Keratinocyte (primary cell): ENCODE measurements at regions not wholly inside any gene's neighbourhood (a gene's known extent, or its start where the extent isn't known, plus 50 kb on each side); places are given as distances from the start of the nearest gene placed in this dataset.

Source experiments
- DNase-seq: peaks from one replicate; pipeline ENCODE4 v3.0.0-alpha.2; 2011; ENCODE audit warnings: low read depth, missing footprints, low spot score
- FAIRE-seq: peaks from 2 replicates; lab custom pipeline; 2011; peaks lifted over from hg19 to GRCh38; lab: Jason Lieb, UNC
- H2AFZ ChIP-seq: 2 replicates; pipeline ENCODE4 v1.6.0; 2012; ENCODE audit warnings: low read length, control low read depth, inconsistent platforms; ENCODE audit not compliant: control insufficient read depth
- H3K27ac ChIP-seq: 2 replicates; pipeline ENCODE4 v1.5.1; 2011; ENCODE audit warnings: low read length; ENCODE audit not compliant: control insufficient read depth, insufficient read depth
- H3K27me3 ChIP-seq: 3 replicates; pipeline ENCODE4 v1.6.0; 2011; ENCODE audit warnings: low read length; ENCODE audit not compliant: control insufficient read depth, insufficient read depth; ENCODE audit errors: extremely low read depth
- H3K36me3 ChIP-seq, 2 experiments: 2 replicates in 1 of 2; 3 replicates in 1 of 2; pipeline ENCODE4 v1.5.1; 2011; ENCODE audit warnings: low read length in 2 of 2, mild to moderate bottlenecking in 1 of 2; ENCODE audit not compliant: control insufficient read depth in 2 of 2, insufficient read depth in 2 of 2; ENCODE audit errors: extremely low read depth in 1 of 2
- H3K4me1 ChIP-seq: 3 replicates; pipeline ENCODE4 v1.5.1; 2011; ENCODE audit warnings: low read length; ENCODE audit not compliant: control insufficient read depth, insufficient read depth; ENCODE audit errors: extremely low read depth
- H3K4me2 ChIP-seq: 3 replicates; pipeline ENCODE4 v1.6.0; 2011; ENCODE audit warnings: low read depth, low read length; ENCODE audit not compliant: control insufficient read depth, insufficient read depth; ENCODE audit errors: extremely low read depth
- H3K4me3 ChIP-seq, 3 experiments: fragments of 200-600 bp in 1 of 3; sonication (generic) in 1 of 3; 2 replicates in 2 of 3; 3 replicates in 1 of 3; pipeline ENCODE4 v1.5.1; 2011 to 2016; ENCODE audit warnings: low read length in 3 of 3, mild to moderate bottlenecking in 3 of 3, control low read depth in 2 of 3, inconsistent platforms in 1 of 3, low read depth in 1 of 3, mixed read lengths in 1 of 3, mixed run types in 1 of 3, moderate library complexity in 1 of 3; ENCODE audit not compliant: control insufficient read depth in 2 of 3, insufficient read depth in 2 of 3; ENCODE audit errors: extremely low read depth in 1 of 3
- H3K79me2 ChIP-seq: 2 replicates; pipeline ENCODE4 v1.6.0; 2012; ENCODE audit warnings: low read length; ENCODE audit not compliant: control insufficient read depth, insufficient read depth
- H3K9ac ChIP-seq: 3 replicates; pipeline ENCODE4 v1.6.0; 2011; ENCODE audit warnings: low read length; ENCODE audit not compliant: control insufficient read depth, insufficient read depth; ENCODE audit errors: extremely low read depth
- H3K9me1 ChIP-seq: 3 replicates; pipeline ENCODE4 v1.6.0; 2011; ENCODE audit warnings: low read length; ENCODE audit not compliant: control insufficient read depth, insufficient read depth; ENCODE audit errors: extremely low read depth
- H3K9me3 ChIP-seq: 2 replicates; pipeline ENCODE4 v1.5.1; 2012; ENCODE audit warnings: low read depth, low read length; ENCODE audit not compliant: control insufficient read depth
- H4K20me1 ChIP-seq: 3 replicates; pipeline ENCODE4 v1.6.0; 2011; ENCODE audit warnings: low read length; ENCODE audit not compliant: control insufficient read depth, insufficient read depth; ENCODE audit errors: extremely low read depth
- EZH2 ChIP-seq: IDR thresholded peaks from one replicate; pipeline ENCODE4 v1.6.1; 2012; ENCODE audit warnings: inconsistent platforms, mild to moderate bottlenecking, low read length, moderate library complexity
- dilution Hi-C: fragments of 300-500 bp; cut with MboI; formaldehyde crosslinking; loops from one replicate; pipeline ENCODE4 v1.7.0; 2020; ENCODE audit warnings: low sequenced_read_pairs; ENCODE audit not compliant: extremely low pct_ligation_motif_present
- TF ChIP-seq, protein P1 (sequence below), 3 experiments: IDR thresholded peaks in 1 of 3; conservative IDR thresholded peaks in 1 of 3; optimal IDR thresholded peaks in 1 of 3; 2 replicates in 2 of 3; 3 replicates in 1 of 3; pipeline versions ENCODE3 to v1.5.1; 2011; ENCODE audit warnings: low read length in 3 of 3, mild to moderate bottlenecking in 3 of 3, moderate library complexity in 2 of 3, control low read depth in 1 of 3, inconsistent platforms in 1 of 3; ENCODE audit not compliant: insufficient read depth in 2 of 3; ENCODE audit errors: extremely low read depth in 1 of 3

DNA sequence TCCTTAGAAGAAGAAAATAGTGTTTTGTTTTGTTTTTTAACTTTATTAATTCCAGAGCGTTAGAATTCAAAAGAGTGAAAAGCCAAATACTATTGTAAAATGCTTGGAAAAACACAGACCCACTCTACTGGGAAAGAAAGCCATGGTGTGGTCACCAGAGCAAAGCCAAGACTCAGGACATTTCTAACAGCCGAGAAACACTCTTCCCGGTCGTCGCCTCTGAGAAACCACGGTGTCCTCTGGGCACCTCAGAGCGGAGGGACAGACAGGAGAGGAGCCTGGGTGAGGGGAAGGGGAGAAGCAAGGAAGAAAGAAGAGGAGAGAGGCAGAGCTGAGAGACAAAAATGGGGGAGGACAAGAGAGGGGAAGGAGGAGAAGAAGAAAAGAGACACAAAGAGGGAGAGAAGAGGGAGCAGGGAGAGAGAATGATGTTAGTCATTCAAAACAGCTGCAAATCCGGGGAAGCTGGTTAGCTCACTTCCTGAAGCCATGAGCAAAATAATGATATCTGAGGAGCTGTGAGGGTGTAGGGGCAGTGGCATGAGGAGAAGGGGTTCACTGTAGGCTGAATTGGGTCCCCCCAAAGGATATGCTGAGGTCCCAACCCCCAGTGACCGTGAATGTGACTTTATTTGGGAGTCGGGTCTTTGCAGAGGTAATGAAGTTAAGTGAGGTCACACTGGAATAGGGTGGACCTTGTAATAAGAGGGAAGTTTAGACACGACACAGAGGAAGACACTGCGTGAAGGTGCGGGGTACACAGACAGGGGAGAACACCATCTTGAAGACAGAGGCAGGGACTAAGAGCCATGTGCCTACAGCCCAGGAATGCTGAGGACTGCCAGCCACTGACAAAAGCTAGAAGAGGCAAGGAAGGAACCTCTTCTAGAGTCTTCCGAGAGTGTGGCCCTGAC is 58.2 kb upstream of the DMRTB1 start:
- TF ChIP-seq EZH2: no peak
- TF ChIP-seq, protein P1, sequence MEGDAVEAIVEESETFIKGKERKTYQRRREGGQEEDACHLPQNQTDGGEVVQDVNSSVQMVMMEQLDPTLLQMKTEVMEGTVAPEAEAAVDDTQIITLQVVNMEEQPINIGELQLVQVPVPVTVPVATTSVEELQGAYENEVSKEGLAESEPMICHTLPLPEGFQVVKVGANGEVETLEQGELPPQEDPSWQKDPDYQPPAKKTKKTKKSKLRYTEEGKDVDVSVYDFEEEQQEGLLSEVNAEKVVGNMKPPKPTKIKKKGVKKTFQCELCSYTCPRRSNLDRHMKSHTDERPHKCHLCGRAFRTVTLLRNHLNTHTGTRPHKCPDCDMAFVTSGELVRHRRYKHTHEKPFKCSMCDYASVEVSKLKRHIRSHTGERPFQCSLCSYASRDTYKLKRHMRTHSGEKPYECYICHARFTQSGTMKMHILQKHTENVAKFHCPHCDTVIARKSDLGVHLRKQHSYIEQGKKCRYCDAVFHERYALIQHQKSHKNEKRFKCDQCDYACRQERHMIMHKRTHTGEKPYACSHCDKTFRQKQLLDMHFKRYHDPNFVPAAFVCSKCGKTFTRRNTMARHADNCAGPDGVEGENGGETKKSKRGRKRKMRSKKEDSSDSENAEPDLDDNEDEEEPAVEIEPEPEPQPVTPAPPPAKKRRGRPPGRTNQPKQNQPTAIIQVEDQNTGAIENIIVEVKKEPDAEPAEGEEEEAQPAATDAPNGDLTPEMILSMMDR (optimal IDR thresholded peaks at IDR 0.05 in 1 of 3, IDR thresholded peaks at IDR 0.05 in 1 of 3, conservative IDR thresholded peaks at IDR 0.05 in 1 of 3; ENCODE audit: extremely low read depth in 1 of 3, insufficient read depth in 2 of 3, low read length in 3 of 3): no peak
- FAIRE-seq (no peak), DNase-seq (no peak)
- Histone ChIP-seq H3K4me2 (no peak overlapping the region), H4K20me1 (no peaks in the 10 kb centered on the region), H3K9me1 (no peaks in the 10 kb centered on the region), H3K4me3 (no peak overlapping the region), H3K36me3 (no peaks in the 10 kb centered on the region), H3K4me1 (no peaks in the 10 kb centered on the region), H3K79me2 (no peaks in the 10 kb centered on the region), H3K27me3 (peaks cover 29% of the 10 kb centered on the region), H3K27ac (no peak overlapping the region), H3K9ac (no peak overlapping the region), H2AFZ (no peak overlapping the region), H3K9me3 (no peaks in the 10 kb centered on the region)
- dilution Hi-C loops: no loop called here

DNA sequence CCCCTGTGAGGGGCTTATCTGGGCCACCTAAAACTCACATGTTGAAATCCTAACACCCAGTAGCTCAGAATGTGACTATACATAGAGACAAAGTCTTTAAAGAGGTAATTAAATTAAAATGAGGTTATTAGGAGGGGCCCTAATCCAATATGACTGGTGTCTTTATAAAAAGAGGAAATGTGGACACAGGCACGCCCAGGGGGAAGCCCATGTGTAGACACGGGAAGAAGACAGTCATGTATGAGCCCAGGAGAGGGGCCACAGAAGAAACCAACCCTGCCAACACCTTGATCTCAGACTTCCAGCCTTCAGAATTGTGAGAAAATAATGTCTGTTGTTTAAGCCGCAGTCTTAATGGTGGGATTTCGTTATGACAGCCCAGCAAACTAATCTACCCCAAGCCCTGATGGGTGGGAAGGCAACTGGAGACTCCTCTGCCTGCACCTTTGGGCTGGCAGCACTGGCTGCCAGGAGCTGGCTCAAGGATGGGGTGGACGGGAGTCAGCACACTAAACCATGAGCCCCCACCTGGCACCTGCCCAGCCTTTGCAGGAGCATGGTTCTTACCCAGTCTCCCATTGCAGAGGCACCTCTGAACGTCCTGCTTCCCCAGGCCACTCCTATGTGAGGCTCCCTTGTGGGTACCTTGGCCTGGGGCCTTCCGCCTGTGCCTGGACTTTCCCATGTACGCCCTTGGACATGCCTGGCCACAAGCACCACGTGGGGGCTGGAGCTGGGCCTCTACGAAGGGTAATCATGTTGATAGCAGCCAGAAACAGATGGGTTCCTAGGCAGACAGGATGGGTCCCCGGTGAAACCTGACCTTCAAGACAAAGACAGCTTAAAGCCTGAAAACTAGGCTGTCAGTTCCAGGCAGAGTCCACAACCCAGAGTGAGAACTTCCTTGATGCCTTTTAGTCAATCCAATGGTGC is 57.1 kb upstream of the DMRTB1 start:
- H3K4me3 ChIP-seq: no peak overlapping the region

More for the DNA sequence above, 57.1 kb upstream of the DMRTB1 start:
- dilution Hi-C loops: no loop called here
- Histone ChIP-seq H3K27ac (no peak overlapping the region), H3K36me3 (no peaks in the 10 kb centered on the region), H3K27me3 (peaks cover 21% of the 10 kb centered on the region), H3K9me1 (no peaks in the 10 kb centered on the region), H3K4me2 (no peak overlapping the region), H3K4me1 (no peaks in the 10 kb centered on the region), H3K79me2 (no peaks in the 10 kb centered on the region), H3K9ac (no peak overlapping the region), H4K20me1 (no peaks in the 10 kb centered on the region), H3K9me3 (no peaks in the 10 kb centered on the region), H2AFZ (no peak overlapping the region)
- DNase-seq (no peak), FAIRE-seq (no peak)
- TF ChIP-seq, protein P1 (optimal IDR thresholded peaks at IDR 0.05 in 1 of 3, IDR thresholded peaks at IDR 0.05 in 1 of 3, conservative IDR thresholded peaks at IDR 0.05 in 1 of 3; ENCODE audit: extremely low read depth in 1 of 3, insufficient read depth in 2 of 3, low read length in 3 of 3): no peak
- TF ChIP-seq EZH2: no peak
